ENCODE measurements at regions not wholly inside any gene's neighbourhood (a gene's known extent, or its start where the extent isn't known, plus 50 kb on each side); places are given as distances from the start of the nearest gene placed in this dataset.

GRCh38 chr12:39199351-39199750 is 243.6 kb downstream of the KIF21A start:
- TF ChIP-seq CTCF (IDR thresholded peaks at IDR 0.05; ENCODE audit: extremely low read depth in 1 of 2, insufficient read depth in 1 of 2, low read depth in 1 of 2, low read length in 2 of 2) (no peak), POLR2AphosphoS5 (IDR thresholded peaks at IDR 0.05; ENCODE audit: insufficient read depth, low read depth, low read length) (no peak), MAX (IDR thresholded peaks at IDR 0.05; ENCODE audit: insufficient read depth, insufficient read length) (no peak), EZH2 (IDR thresholded peaks at IDR 0.05; ENCODE audit: borderline replicate concordance, low read depth, low read length, severe bottlenecking) (no peak), POLR2A (IDR thresholded peaks at IDR 0.05; ENCODE audit: low read depth, low read length) (no peak), MYC (IDR thresholded peaks at IDR 0.05; ENCODE audit: low read depth, low read length) (no peak), JUN (IDR thresholded peaks at IDR 0.05; ENCODE audit: borderline replicate concordance, insufficient read depth, insufficient read length, low read depth) (no peak), GATA2 (IDR thresholded peaks at IDR 0.05; ENCODE audit: insufficient read depth, insufficient read length, low read depth, low read length) (peak; percentile 74), FOS (IDR thresholded peaks at IDR 0.05; ENCODE audit: borderline replicate concordance, insufficient read depth, low read length) (peak; percentile 29)

Measured in endothelial cell of umbilical vein (primary cell).